AG04450 (cell line): ENCODE measurements at regions not wholly inside any gene's neighbourhood (a gene's known extent, or its start where the extent isn't known, plus 50 kb on each side); places are given as distances from the start of the nearest gene placed in this dataset.
A peak's percentile ranks its signal among the peaks of the same experiment; 100 is the strongest.

Experiments used
- CTCF ChIA-PET: fragments of 300-600, 350-600 bp; formaldehyde crosslinking; extraction: SDS; loops from one replicate; lab custom pipeline; 2022; ENCODE audit warnings: antibody characterized with exemption, inconsistent platforms; lab: Charles Lee
- POLR2A ChIA-PET: fragments of 350-600 bp; formaldehyde crosslinking; extraction: SDS; loops from one replicate; lab custom pipeline; 2021; ENCODE audit warnings: antibody characterized with exemption, inconsistent platforms; lab: Yijun Ruan, JAX
- DNase-seq: peaks from one replicate; pipeline ENCODE4 v3.0.0-alpha.2; 2011; ENCODE audit warnings: low read depth, low spot score
- H3K27ac ChIP-seq: one replicate; pipeline ENCODE4 v1.5.1; 2012; ENCODE audit warnings: low read depth, low read length, control low read depth
- H3K27me3 ChIP-seq: one replicate; pipeline ENCODE4 v1.6.0; 2012; ENCODE audit warnings: low read length; ENCODE audit not compliant: control insufficient read depth, insufficient read depth
- H3K4me3 ChIP-seq: 2 replicates; pipeline ENCODE4 v1.5.1; 2011; ENCODE audit warnings: mild to moderate bottlenecking, low read depth, low read length, control low read depth
- H3K9me3 ChIP-seq: 2 replicates; pipeline ENCODE4 v1.5.1; 2012; ENCODE audit warnings: low read length; ENCODE audit not compliant: control insufficient read depth, insufficient read depth
- TF ChIP-seq, protein P1 (sequence below): IDR thresholded peaks from 2 replicates; pipeline ENCODE4 v1.5.1; 2011; ENCODE audit warnings: low read depth, low read length, control low read depth, inconsistent platforms

DNA sequence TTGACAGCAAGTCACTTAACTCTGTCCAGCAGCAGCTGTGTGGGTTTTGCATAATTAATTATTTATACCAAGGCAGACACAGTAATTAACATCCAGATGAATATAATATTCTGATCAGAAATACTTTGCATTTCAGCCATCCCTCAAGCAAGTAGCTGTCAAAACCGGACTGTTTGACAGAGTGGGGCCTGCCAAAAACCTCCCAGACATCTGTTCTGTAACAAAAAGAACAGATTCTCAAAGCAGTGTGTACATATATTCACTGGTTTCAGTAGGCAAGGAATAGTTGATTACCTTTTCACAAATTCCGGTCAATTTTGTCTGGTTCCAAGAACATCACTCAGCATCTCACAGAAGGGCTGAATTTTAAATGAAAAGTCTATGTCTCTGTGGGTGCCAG is 291.6 kb downstream of the CMPK2 start:
- TF ChIP-seq, protein P1, sequence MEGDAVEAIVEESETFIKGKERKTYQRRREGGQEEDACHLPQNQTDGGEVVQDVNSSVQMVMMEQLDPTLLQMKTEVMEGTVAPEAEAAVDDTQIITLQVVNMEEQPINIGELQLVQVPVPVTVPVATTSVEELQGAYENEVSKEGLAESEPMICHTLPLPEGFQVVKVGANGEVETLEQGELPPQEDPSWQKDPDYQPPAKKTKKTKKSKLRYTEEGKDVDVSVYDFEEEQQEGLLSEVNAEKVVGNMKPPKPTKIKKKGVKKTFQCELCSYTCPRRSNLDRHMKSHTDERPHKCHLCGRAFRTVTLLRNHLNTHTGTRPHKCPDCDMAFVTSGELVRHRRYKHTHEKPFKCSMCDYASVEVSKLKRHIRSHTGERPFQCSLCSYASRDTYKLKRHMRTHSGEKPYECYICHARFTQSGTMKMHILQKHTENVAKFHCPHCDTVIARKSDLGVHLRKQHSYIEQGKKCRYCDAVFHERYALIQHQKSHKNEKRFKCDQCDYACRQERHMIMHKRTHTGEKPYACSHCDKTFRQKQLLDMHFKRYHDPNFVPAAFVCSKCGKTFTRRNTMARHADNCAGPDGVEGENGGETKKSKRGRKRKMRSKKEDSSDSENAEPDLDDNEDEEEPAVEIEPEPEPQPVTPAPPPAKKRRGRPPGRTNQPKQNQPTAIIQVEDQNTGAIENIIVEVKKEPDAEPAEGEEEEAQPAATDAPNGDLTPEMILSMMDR: no peak
- CTCF ChIA-PET: no interaction called here

DNA sequence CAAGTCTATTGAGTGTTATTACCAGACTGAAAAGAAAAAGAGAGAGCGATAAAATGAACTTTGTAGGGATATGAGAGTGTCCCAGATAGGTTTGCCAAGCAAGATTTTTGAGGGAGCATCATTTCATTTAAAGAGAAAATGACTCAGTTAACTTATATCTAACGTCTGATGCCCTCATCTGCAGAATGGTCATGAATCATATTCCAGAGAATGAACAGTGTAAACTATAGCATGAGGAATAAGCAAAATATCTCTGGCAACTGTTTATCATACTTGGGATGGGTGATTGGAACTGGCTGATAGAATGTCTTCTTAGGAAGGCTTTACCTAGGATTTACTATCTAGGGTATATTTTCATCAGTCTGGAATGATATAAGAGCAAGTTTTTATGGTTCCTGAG is 289.4 kb downstream of the CMPK2 start:
- DNase-seq: peak; percentile 37
- no peak overlapping the region for H3K4me3 ChIP-seq
- no peaks in the 10 kb centered on the region for H3K9me3 ChIP-seq
- H3K27ac ChIP-seq: no peak overlapping the region
- no peaks in the 10 kb centered on the region for H3K27me3 ChIP-seq
- TF ChIP-seq, protein P1: no peak
- ChIA-PET POLR2A (no interaction called here), CTCF (interaction anchor here (1.2 kb wide), 1 partner anchor 14 kb away, joined by 3 read pairs; no protein-coding TSS in a partner anchor)

More for the DNA sequence above, 291.6 kb downstream of the CMPK2 start:
- Histone ChIP-seq H3K9me3 (no peaks in the 10 kb centered on the region), H3K4me3 (no peak overlapping the region), H3K27me3 (no peaks in the 10 kb centered on the region), H3K27ac (no peak overlapping the region)
- no peak for DNase-seq
- POLR2A ChIA-PET: no interaction called here

DNA sequence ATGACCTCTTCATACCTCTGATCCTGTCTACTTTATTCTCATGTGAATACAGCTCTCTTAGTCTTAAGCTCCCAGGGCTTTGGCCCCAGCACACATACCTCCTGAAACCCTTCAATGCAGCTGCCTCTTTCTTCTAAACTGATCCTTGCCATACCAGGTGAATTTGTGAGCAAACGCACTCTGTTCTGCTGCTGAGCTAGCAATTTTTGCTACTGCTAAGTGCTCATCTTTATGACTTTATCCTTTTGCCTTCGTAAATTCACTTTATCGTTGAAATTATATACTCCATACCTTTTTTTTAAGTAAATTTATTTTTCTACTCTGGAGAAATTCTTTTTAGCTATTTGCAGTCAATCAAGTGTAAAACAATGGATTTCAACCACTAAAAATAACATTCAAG is 287.7 kb downstream of the CMPK2 start:
- POLR2A ChIA-PET: no interaction called here

DNA sequence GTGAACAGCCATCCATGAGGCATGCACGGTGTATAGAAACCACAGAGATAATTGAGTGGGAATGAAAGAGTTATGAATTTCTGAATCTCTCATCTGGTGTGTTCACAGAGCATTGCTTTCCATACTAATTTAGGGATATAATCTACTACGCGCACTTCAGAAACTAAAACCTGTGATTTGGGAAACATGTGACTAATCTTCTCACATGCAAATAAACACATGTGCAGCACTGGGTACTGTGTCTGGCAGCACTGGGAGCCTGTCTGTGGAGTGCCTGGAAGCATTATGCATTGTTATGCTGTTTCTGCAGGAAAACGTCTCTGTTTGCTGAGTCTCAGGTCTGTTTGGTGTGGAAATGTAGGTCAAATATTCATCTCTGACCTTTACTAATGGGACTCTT is 287.3 kb downstream of the CMPK2 start:
- no peak for DNase-seq
- no peak overlapping the region for H3K27ac ChIP-seq
- ChIA-PET CTCF (no interaction called here), POLR2A (no interaction called here)
- no peaks in the 10 kb centered on the region for H3K9me3 ChIP-seq
- H3K4me3 ChIP-seq: no peak overlapping the region
- TF ChIP-seq, protein P1: no peak
- H3K27me3 ChIP-seq: no peaks in the 10 kb centered on the region

More for the DNA sequence above, 287.7 kb downstream of the CMPK2 start:
- TF ChIP-seq, protein P1: no peak
- DNase-seq: no peak
- H3K27ac ChIP-seq: no peak overlapping the region
- H3K4me3 ChIP-seq: no peak overlapping the region
- H3K9me3 ChIP-seq: no peaks in the 10 kb centered on the region
- CTCF ChIA-PET: no interaction called here
- H3K27me3 ChIP-seq: no peaks in the 10 kb centered on the region

DNA sequence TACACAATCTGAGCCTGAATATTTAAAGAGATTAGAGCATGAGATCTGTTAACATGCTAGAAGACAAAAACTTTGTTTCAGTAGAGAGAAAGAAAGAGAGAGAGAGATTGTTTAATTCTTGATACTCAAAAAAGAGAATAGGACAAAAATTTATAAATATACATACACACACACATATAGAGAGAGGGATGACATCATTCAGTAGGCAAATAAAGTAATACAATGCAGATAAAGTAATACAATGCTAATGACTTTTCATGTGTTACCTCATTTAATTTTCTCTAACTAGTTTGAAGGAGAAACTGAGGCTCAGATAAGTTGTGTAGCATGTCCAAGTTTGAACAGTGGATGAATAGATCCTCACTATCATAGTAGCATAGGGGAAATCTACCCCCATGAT is 286.4 kb downstream of the CMPK2 start:
- no peak overlapping the region for H3K27ac ChIP-seq
- POLR2A ChIA-PET: no interaction called here
- H3K9me3 ChIP-seq: no peaks in the 10 kb centered on the region
- CTCF ChIA-PET: no interaction called here
- no peak for DNase-seq
- H3K27me3 ChIP-seq: no peaks in the 10 kb centered on the region
- H3K4me3 ChIP-seq: no peak overlapping the region
- TF ChIP-seq, protein P1: no peak
